Ecto neural progenitor cell (in vitro differentiated cells): ENCODE measurements at regions not wholly inside any gene's neighbourhood (a gene's known extent, or its start where the extent isn't known, plus 50 kb on each side); places are given as distances from the start of the nearest gene placed in this dataset.
"Not testable (repeated sequence)": the region's sequence is repeated elsewhere in the genome, so short reads cannot be mapped to it uniquely, and the experiment has no call there.

Experiments
- DNase-seq: peaks from one replicate; pipeline ENCODE4 v3.0.0-alpha.2; 2018; ENCODE audit warnings: low spot score

DNA sequence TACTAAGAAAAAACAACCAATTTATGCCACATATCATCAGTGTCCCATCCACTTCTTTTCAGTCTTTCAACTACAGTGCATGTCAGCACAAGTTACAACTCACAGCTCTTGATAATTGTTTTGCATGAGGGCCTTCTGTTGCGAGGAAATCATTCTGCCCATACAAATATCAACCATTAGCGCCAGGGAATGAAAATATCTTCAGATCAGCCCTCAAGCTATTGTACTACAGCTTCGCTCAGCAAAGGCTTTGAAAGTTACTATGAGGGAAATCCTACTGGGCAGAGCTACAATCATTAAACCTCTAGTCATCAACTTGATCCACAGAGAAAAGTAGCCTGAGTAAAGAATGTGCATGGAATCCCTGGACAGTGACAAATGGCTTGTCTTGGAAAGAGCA lies 1023.6 kb upstream of the HS3ST1 start:
- DNase-seq = no peak

DNA sequence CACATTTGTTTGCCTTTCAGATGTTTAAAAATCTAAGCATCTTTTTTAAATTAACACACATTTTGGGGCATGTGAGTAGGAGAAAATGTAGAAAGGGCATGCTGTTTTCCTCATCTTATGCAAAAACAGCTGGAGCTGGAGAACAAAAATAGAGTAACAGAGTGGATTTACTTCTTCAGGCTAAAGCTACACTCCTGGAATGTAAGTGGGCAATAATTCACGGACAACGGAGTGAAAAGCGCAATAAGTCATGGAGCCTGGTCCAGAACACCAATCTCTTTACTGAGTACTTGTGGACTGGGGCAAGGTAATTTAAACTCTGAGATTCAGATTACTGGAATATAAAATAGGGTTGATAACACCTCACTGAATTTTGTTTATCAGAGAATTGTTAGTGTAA lies 1018.8 kb upstream of the HS3ST1 start:
- DNase-seq = no peak

DNA sequence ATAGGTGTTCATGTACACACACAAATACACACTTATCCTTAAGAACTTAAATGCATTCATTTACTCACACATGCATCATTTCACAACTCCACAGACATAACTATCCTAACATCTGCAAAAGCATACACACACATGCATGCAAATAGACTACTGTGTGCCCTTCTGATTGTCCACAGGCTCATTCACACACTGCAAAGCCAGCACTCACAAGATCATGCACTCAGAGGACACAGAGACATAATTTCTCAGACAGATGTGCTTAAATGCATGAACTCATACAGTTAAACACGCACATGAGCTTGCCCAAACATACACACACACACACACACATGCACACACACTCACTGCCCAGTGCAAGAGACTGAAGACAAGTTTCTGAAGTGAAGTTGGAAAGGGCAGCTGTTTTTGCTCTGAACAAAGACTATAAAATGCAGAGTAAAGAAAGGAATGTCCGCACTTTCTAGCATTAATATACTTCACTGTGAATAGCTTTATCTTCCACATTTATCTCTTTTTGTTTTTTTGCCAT lies 1018.0 kb upstream of the HS3ST1 start:
- no peak for DNase-seq

DNA sequence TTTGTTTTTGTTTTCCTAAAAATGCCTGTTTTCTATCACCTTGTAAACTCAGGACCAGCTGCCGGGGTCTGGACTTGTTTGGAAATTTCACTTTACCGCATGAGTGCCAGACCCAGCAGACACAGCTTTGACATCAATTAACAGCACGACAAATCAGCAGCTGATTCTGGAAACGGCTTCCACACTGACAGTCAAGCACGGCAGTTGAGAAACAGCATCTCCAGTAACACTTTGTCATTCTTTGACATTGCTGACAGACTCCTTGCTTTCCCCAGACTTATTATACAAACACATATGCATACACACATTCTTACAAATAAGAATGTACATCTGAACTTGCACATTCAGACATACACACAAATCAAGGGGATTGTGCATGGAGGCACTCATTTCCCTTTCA lies 1017.6 kb upstream of the HS3ST1 start:
- no peak for DNase-seq

DNA sequence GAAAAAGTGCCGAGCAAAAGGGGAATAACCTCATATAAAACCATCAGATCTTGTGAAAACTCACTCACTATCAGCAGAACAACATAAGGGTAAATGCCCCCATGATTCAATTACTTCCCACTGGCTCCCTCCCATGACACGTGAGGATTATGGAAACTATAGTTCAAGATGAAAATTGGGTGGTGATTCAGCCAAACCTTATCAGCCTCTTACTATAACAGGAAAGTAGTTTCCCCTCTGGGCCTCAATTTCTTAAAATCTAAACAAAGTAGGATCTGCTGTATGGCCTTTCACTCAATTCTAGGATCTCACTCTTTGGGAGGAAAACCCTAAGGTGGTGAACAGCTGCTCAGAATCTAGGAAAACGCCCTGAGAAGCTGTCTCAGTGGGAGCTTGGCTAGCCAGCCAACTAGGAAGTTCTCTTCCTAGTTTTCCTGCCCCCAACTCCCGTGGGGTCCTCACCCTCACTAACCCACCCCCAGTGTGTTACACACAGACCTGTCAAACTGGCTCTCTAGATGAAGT lies 1017.1 kb upstream of the HS3ST1 start:
- no peak for DNase-seq

DNA sequence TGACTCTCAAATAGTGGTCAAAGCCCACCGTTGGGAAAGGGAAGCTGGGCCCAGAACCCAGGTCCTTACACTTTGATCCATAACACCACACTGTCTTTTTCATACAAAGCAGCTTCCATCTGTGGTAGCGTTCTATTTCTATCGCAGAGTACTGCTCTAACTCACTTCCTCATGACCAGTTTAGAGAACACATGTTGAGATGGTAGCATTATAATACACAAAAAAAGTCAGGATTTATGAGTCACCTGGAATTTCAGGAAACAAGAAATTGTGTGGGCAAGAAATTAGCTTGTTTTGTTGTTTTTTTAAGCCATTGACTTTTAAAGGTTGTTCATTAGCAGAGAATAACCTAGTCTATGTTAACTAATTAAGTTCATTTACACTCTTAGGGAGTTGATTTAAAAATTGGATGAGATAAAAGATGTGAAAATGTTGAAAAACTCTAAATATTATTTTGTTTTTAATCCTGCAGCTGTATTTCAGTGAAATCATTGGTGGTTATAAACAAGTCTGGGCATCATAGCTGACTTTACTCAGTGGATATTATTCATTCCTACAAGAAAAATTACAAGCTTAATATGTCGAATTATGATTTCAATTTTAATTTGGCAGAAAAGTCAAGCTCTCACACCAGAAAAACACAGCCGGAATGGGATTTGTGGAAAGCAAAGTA lies 1011.1 kb upstream of the HS3ST1 start:
- DNase-seq = no peak

DNA sequence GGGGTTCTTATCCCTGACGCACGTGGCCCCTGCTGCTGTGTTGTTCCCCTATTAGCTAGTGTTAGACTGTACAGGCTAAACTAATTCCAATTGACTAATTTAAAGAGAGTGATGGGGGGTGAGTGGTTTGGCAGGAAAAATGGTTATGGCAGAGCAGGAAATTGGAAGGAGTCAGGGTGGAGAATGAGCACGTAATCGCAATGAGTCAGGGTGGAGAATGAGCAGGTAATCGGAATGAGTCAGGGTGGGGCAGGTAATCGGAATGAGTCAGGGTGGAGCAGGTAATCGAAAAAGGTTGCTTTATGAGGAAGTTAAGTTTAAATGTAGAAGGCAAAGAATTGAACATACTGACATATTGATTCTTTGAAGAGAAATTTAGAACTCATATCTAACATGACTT lies 1002.6 kb upstream of the HS3ST1 start:
- DNase-seq = not testable (repeated sequence)

DNA sequence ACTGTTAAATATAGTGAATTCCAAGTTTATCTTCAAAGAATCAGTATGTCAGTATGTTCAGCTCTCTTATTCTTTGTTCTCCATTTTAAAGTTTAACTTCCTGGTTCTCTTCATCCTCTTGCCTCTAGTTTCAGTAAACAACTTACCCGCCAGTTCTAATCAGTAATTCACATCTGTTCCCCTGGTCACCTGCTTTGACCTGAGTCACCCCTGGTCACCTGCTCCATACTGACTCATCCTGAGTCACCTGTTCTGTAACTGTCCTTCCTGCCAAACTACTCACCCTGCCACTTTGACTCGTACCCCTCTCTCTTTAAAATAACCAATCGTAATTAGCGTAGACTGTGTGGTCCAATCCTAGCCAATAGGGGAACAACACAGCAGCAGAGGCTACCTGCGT lies 992.7 kb upstream of the HS3ST1 start:
- no peak for DNase-seq

DNA sequence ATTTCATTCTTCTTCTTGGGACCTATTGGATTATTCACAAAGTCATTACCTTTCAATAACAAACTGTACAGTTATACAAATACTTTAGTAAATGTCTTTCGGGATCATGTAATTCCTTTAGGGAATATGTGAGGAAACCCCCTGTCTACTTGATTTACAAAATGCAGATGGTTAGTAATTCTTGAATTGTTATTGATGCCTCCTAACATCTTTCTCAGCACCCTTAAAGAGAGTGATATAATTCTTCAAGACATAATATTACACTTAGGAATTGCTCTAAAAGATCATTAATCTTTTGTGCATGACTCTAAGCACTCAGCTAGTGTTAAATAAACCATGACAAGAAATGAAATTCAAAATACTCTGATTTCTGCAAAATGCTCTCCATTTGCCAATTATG lies 988.1 kb upstream of the HS3ST1 start:
- DNase-seq = no peak

DNA sequence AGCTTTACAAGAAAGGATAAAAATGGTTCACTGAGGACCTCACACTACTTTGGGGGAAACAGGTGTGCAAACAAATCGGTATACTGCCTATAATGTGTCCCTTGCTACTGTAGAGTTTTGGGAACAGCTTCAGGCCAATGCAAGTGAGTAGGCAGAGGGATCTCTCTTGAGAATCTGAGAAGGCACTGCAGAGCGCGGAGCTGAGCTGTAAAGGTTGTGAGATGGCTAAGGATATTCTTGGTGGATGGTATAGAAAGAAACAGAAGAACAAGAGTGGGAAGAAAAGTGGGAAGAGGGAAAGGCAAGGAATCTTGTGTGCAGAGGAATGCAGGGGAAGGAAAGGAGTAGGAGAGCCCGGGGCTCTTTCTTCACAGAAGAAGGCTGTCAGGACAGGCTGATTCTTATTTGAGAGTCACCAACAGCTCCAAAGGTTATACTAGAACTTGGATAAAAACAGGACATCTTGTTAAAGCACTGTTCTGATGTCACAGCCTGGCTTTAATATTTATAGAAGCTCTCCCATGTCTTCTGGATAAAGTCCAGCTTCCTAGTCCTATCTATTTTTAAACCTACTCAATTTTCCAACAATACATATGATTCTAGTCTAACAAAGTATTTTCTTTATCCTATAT lies 985.6 kb upstream of the HS3ST1 start:
- no peak for DNase-seq

DNA sequence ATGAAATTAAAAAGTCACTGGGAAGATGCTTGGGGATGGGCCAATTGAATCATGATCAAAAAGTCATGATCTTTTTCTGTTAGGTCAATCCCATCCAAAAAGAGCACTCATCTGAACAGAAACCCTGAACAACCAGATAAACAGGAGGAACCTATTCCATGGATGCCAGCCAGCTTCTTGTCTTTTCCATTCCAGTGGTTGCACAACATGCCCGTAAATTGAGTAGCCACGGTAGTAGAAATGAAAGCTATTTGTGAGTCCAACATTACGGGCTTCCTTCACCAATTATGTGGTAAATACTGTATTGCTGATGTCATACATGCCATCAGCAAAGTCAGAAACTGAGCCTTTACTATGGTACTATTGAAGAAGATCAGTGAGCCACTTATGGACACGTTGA lies 982.4 kb upstream of the HS3ST1 start:
- DNase-seq = no peak

DNA sequence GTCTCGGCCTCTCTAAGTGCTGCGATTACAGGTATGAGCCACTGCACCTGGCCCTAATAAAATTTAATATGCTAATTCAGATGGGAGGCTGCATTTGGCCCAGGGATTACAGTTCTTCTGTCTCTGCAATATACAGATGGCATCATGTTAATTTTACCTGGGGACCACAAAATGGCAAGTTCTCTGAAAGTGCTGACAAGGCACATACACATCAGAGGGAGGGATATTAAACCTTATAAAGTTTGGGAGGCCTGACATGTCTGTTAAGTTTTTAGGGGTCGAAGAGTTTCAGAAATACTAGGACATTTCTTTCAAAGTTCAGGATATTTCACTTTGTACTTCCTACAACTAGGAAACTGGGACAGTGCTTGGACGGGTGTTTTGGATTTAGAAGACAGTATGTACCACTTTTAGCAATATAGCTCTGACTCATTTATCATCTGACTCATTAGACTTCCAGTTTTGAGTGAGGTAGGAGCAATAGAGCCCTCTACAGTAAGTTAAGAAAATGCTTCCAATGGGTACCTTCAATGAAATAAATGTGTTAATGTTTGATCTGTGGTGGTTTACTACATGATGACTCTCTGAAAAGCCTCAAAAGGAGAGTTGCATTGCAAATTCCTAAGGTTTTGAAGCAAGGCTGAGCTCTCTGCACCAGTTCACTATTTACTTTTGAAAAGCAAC lies 981.0 kb upstream of the HS3ST1 start:
- no peak for DNase-seq

DNA sequence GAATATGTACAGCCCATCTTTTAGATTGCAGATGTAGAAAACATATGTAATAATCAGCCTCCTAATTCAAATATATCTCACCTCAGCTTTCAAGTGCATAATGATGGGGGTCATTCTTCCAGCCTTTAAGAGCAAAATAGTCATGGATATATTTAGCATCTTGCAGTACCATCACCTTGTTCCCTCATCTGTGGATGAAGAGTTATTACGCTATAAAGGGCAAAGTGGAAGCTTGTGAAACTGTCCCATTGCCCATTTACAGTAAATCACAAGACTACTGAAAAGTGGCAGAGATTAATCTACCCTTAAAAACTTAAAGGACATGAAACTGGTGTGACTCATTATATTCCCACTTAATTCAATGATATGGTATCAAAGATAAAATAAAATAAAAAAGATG lies 979.7 kb upstream of the HS3ST1 start:
- DNase-seq = no peak

DNA sequence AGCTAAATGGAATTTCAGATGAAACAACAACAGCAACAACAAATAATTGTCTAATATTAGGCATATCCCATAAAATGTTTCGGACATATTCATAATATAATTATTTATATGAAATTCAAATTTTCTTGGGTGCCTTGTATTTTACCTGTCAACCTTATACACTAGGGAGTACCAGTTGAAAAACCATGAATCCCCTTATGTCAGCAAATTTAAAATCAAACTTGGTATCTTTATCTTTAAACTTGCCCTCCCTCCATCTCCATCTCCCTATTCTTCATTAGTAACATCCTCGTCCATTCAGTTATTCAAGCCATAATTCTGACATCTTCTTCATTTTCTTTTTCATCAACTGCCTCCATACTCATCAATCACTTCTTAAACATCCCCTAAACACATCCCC lies 974.5 kb upstream of the HS3ST1 start:
- no peak for DNase-seq

DNA sequence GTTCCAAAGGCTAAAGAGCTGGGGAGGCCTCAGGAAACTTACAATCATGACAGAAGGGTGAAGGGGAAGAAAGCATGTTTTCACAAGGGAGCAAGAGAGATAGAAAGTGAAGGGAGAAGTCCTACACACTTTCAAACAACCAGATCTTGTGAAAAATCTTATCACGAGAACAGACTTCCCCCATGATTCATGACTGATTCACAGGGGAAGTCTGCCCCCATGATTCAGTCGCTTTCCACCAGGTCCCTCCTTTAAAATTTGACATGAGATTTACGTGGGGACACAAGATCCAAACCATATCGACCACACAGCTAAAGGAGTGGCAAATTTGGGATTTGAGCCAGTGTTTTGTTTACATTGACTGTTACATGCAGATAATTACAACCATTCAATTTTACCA lies 971.1 kb upstream of the HS3ST1 start:
- no peak for DNase-seq

DNA sequence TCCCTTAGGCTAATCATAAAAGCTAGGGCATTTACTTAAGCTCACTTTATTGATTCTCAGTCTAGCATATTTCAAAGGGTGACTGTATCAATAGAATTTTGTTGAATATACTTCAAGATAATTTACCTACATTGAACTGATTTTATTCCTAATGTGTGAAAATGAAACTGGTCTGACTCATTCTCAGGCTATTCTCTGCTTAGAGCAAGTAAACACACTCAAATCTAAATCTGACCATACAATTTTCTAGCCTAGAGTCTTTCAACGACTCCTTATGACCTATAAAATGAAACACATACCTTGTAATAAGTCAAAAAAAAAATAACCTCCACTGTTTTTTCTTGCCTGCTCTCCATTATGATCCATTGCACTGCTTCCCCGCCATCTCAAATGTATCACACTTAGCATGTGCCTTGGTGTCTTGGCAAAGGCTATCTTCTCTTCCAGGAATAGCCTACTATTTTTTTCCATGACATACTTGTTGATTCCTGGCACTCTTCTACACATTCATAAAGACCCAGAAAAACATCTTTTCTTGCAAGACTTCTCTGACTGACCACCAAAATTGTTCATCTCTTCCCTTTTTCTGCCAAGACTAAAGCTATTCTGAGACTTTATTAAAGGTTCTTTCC lies 965.1 kb upstream of the HS3ST1 start:
- no peak for DNase-seq

DNA sequence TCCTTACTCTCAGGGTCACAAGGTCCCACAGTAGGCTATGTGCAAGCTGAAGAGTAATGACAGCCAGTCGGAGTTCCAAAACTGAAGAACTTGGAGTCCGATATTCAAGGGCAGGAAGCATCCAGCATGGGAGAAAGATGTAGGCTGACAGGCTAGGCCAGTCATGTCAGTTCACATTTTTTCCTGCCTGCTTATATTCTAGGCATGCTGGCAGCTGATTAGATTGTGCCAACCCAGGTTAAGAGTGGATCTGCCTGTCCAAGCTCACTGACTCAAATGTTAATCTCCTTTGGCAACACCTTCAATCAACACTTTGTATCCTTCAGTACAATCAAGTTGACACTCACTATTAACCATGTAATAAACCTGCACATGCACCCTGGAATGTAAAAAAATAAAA lies 960.9 kb upstream of the HS3ST1 start:
- no peak for DNase-seq

DNA sequence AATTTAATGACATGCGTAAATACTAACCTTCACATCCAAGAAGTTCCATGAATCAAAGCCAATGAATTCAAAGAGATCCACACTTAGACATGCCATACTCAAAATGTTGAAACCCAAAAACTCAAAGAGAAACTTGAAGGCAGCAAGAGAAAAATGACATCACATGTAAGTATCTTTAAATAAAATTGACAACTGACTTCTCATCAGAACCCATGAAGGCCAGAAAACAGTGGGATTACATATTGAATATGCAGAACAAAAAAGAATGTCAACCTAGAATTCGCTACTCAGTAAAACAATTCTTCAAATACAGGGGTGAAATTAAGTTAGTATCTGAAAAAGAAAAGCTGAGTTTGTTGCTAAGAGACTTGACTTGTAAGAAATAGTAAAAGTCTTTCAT lies 953.9 kb upstream of the HS3ST1 start:
- no peak for DNase-seq

DNA sequence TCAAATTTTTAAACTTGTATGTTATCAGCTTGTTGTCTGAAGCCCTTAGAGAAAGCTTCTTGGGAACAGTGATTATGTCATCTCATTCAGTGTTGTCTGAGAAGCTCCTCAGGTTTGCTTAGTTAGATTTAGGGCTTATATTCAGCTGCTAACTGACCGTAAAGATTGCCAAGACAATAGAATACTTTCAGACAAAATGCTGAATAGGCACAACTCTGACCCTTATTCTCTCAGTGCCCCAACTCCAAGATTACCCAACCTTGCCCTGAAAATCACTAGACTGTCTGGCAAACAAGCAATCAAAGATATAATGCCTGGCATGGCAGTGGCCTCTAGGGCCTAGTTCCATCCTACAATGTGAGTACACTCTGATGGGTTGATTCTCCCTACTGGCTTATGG lies 950.5 kb upstream of the HS3ST1 start:
- no peak for DNase-seq

DNA sequence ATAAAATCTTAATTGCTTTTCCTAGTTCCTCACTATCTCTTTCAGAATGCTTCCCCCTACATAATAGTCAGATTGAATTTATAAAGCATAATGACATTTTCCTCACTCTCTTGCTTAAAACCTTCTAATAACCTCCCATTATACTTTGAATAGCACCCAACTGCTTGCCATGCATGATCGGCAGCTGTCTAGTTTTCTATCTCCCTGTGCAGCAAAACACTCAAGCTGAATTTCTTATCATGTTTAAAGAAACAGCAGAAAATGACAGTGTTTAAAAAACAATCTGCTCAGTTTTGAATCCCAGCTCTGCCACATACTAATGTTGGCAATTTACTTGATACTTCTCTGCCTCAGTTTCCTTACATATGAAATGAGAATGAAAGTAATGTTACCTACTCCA lies 947.1 kb upstream of the HS3ST1 start:
- no peak for DNase-seq

DNA sequence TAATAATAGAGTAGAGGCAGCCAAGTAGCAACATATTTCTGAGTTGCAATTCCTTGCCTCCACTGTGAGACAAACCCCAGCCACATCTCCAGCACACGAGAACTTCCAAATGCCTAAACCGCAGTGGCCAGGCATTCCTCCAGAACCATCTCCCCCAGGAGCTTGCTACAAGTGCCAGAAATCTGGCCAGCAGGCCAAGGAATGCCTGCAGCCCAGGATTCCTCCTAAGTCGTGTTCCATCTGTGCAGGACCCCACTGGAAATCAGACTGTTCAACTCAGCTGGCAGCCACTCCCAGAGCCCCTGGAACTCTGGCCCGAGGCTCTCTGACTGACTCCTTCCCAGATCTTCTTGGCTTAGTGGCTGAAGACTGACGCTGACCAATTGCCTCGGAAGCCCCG lies 937.2 kb upstream of the HS3ST1 start:
- not testable (repeated sequence) for DNase-seq

DNA sequence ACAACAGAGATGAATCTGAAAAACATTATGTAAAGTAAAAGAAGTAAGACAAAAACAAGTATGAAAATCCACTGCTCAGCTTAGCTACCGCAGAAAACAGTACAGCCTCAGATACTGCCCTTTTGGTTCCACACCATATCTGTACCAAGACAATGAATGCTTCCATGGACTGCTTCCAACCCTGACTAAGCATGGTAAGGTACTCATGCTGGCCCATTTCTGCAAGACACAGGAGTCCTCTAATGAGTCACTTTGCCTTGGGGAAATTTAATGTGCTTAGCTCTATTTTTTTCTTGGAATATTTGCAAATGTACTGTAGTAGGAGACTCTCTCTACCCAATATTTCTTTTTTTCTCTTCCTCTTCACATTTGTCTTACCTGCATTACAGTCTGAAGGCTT lies 931.7 kb upstream of the HS3ST1 start:
- DNase-seq = no peak

DNA sequence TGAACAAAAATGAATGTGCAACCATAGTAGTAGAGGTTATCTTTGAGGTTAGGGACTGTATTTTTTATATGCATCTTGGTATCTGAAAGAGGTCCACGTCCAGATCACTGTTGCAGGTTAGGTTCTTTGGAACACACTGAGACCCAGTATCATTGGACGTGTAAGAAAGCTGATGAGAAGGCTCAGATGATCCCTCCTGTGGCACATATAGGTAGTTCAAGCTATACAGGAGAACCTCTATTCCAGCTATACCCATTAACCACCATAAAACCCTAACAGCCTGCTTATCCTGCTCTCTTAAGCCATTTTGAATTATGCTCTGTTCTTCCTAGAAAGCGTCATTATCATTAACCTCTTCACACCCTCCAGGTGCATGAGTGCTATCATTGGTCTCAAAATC lies 930.7 kb upstream of the HS3ST1 start:
- no peak for DNase-seq
